HG02759 (cell line): ENCODE measurements at regions not wholly inside any gene's neighbourhood (a gene's known extent, or its start where the extent isn't known, plus 50 kb on each side); places are given as distances from the start of the nearest gene placed in this dataset.

ENCODE experiments used
- ATAC-seq: cut with Tn5 transposase; IDR thresholded peaks from one replicate; pipeline ENCODE4 v1.9.1; 2021; ENCODE audit warnings: mild to moderate bottlenecking, moderate library complexity; ENCODE audit not compliant: unreplicated experiment

- no peak for ATAC-seq
These were observed 348.5 kb upstream of the PROK2 start for GRCh38 chr3:72133329-72134011.

- no peak for ATAC-seq
These were observed 347.0 kb upstream of the PROK2 start for GRCh38 chr3:72131899-72132298.

- ATAC-seq, result no peak
These were observed 345.6 kb upstream of the PROK2 start for GRCh38 chr3:72130565-72130964.

- no peak for ATAC-seq
These were observed 344.6 kb upstream of the PROK2 start for GRCh38 chr3:72129501-72130094.

GRCh38 chr3:72128921-72129320, 344.0 kb upstream of the PROK2 start:
- no peak for ATAC-seq

- ATAC-seq, result no peak
These were observed 342.9 kb upstream of the PROK2 start for GRCh38 chr3:72127844-72128243.

GRCh38 chr3:72127224-72127612, 342.3 kb upstream of the PROK2 start:
- ATAC-seq, result no peak

- ATAC-seq, result no peak
These were observed 341.7 kb upstream of the PROK2 start for GRCh38 chr3:72126441-72127223.

- ATAC-seq, result peak; percentile 71
These were observed 339.0 kb upstream of the PROK2 start for GRCh38 chr3:72123908-72124441.

GRCh38 chr3:72120806-72121778, 336.1 kb upstream of the PROK2 start:
- ATAC-seq, result peak; percentile 80

GRCh38 chr3:72120039-72120438, 335.1 kb upstream of the PROK2 start:
- no peak for ATAC-seq

- no peak for ATAC-seq
These were observed 333.7 kb upstream of the PROK2 start for GRCh38 chr3:72118628-72119027.

GRCh38 chr3:72116226-72116625, 331.3 kb upstream of the PROK2 start:
- no peak for ATAC-seq

GRCh38 chr3:72115307-72115706, 330.4 kb upstream of the PROK2 start:
- ATAC-seq, result no peak

- ATAC-seq, result no peak
These were observed 329.8 kb upstream of the PROK2 start for GRCh38 chr3:72114773-72115172.

GRCh38 chr3:72113964-72114363, 329.0 kb upstream of the PROK2 start:
- no peak for ATAC-seq

GRCh38 chr3:72113564-72113963, 328.6 kb upstream of the PROK2 start:
- ATAC-seq, result no peak

GRCh38 chr3:72112435-72112834, 327.5 kb upstream of the PROK2 start:
- ATAC-seq, result no peak

GRCh38 chr3:72111265-72112205, 326.6 kb upstream of the PROK2 start:
- no peak for ATAC-seq
